Urothelium cell line (cell line): ENCODE measurements at regions not wholly inside any gene's neighbourhood (a gene's known extent, or its start where the extent isn't known, plus 50 kb on each side); places are given as distances from the start of the nearest gene placed in this dataset.
"Not testable (repeated sequence)": the region's sequence is repeated elsewhere in the genome, so short reads cannot be mapped to it uniquely, and the experiment has no call there.

Experiments used
- DNase-seq: peaks from one replicate; pipeline ENCODE4 v3.0.0; 2011; ENCODE audit warnings: low spot score, mixed read lengths
- FAIRE-seq: peaks from 2 replicates; lab custom pipeline; 2011; peaks lifted over from hg19 to GRCh38; lab: Jason Lieb, UNC

- DNase-seq = no peak
- no peak for FAIRE-seq
These were observed 86.6 kb upstream of the RANBP3L start for GRCh38 chr5:36388288-36388687.

DNA sequence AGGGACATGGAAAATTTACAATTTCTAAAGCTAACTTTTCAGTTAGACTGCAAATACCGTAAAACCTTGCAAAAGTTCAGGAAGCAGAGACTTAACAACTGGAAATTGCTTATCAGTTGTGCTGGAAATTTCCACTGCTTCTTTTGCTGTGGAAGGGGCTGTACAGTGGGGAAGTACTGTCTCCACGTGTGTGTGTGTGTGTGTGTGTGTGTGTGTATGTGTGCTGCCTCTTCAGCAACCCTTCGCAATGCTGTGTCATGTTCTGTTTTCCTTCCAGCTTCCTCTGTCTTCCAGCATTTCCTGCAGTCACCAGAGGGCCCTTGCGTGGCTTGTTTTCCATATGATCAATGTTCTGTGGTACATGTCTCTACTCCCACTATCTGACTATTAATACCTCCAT is 87.5 kb upstream of the RANBP3L start:
- DNase-seq (no peak), FAIRE-seq (no peak)

DNA sequence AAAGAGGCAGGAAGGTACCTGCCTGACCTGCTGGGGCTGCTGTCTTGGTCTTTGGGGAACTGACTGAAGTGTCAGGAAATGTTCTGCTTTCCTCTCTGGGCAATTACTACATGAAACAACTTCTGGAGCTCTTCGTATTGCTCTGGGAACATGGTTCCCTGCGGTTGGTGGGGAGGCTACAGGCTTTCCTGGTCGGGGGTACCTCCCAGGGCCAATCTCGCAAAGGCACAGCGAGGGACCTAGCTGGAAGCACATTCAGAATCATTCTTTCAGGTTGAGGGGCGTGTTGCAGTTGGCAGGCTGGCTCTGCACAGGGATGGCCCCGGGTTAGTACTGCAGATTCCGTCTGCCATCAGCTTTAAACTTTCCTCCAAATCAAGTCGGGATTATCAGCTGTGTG is 88.9 kb upstream of the RANBP3L start:
- FAIRE-seq (peak; percentile 37), DNase-seq (no peak)

DNA sequence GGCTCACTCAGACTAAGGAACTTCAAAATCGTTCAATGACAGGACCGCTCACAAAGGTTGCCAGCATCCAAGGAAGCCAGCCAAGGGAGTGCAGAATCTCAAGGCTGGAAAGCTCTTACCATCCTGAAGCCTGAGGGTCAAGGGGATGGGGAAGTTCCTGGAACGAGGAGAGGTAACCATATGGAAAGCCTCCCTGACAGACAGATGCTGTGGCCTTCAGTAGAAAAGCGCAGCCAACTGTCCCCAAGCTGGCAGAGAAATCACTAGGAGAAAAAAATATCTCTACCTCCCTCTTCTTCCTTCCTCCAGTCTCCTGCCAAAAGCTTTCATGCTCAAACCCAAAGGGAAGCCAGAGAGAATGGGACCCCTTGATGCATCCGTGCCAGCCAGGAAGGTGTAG is 90.5 kb upstream of the RANBP3L start:
- DNase-seq = no peak
- FAIRE-seq = no peak

- DNase-seq (peak; percentile 54), FAIRE-seq (no peak)
These were observed 91.1 kb upstream of the RANBP3L start for GRCh38 chr5:36392818-36393217.

- FAIRE-seq (no peak), DNase-seq (no peak)
These were observed 92.1 kb upstream of the RANBP3L start for GRCh38 chr5:36393656-36394428.

DNA sequence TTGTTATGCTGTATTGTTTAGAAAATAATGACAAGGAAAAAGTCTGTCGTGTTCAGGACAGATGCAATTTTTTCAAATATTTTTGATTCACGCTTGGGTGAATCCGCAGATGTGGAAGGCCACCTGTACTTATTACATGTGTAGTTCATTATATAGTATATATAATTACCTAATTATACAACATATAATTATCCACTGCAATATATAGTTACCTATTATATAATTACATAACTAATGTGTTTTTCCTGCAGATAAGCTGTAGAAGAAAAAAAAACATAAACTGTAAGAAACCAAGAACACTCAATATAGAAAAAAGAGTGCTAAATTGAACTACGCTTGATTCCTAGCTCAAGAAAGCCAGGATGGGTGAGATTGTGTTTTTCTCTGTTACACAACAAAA is 93.6 kb upstream of the RANBP3L start:
- no peak for FAIRE-seq
- DNase-seq = no peak

DNA sequence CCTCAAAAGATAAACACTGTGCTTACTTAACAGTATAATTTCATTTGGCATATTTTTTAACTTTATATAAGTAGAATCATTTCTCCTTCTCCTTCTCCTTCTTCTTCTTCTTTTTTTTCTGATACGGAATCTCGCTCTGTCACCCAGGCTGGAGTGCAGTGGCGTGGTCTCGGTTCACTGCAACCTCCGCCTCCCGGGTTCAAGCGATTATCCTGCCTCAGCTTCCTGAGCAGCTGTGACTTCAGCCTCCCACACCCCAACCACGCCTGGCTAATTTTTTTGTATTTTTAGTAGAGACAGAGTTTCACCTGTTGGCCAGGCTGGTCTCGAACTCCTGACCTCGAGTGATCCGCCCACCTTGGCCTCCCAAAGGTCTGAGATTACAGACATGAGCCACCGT is 94.2 kb upstream of the RANBP3L start:
- DNase-seq, FAIRE-seq: not testable (repeated sequence)

GRCh38 chr5:36396640-36397039 is 94.9 kb upstream of the RANBP3L start:
- no peak for DNase-seq

DNA sequence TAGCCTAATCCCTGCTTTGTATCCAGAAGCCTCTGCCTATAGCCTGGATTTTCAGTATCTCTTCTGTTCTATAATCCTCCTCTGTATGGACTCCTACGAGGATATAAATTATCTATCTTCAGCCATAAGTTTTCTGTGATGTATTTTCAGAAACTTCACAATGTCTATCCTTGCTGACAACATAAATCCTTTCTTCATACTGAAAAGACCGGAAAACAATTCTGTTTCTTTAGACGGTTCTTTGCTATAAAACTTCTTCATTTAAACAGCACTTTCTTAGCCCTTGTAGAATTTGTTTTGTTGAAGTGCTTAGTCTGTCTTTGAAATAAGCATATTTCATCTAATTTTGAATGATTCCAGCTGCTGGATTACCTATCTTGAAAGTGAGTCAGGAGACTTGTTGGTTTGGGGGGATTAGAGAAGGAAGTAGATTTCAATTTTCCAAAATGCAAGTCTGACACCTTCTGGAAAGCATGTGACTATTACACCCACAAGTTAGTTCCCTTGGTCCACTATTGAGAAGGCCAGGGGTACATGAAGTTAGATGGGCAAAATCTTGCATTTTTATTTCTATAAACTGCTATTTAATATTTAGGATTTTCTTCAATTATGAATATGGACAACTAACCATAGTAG is 96.3 kb upstream of the RANBP3L start:
- DNase-seq = no peak

More at GRCh38 chr5:36396640-36397039, 94.9 kb upstream of the RANBP3L start:
- no peak for FAIRE-seq

GRCh38 chr5:36402512-36402906 is 100.8 kb upstream of the RANBP3L start:
- DNase-seq = no peak
- no peak for FAIRE-seq

More for the DNA sequence above, 96.3 kb upstream of the RANBP3L start:
- no peak for FAIRE-seq

- DNase-seq = peak; percentile 77
- peak; percentile 5 for FAIRE-seq
These were observed 102.1 kb upstream of the RANBP3L start for GRCh38 chr5:36403632-36404311.

- FAIRE-seq (no peak), DNase-seq (no peak)
These were observed 104.3 kb upstream of the RANBP3L start for GRCh38 chr5:36406023-36406422.

GRCh38 chr5:36407396-36407795 is 105.7 kb upstream of the RANBP3L start:
- FAIRE-seq = no peak

GRCh38 chr5:36409711-36410110 is 108.0 kb upstream of the RANBP3L start:
- not testable (repeated sequence) for FAIRE-seq, DNase-seq

More at GRCh38 chr5:36407396-36407795, 105.7 kb upstream of the RANBP3L start:
- DNase-seq = no peak

DNA sequence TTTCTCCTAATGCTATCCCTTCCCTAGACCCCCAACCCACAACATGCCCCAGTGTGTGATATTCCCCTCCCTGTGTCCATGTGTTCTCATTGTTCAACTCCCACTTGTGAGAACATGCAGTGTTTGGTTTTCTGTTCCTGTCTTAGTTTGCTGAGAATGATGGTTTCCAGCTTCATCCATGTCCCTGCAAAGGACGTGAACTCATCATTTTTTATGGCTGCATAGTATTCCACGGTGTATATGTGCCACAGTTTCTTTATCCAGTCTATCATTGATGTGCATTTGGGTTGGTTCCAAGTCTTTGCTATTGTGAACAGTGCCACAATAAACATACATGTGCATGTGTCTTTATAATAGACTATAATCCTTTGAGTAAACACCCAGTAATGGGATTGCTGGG is 109.0 kb upstream of the RANBP3L start:
- FAIRE-seq, DNase-seq: not testable (repeated sequence)

DNA sequence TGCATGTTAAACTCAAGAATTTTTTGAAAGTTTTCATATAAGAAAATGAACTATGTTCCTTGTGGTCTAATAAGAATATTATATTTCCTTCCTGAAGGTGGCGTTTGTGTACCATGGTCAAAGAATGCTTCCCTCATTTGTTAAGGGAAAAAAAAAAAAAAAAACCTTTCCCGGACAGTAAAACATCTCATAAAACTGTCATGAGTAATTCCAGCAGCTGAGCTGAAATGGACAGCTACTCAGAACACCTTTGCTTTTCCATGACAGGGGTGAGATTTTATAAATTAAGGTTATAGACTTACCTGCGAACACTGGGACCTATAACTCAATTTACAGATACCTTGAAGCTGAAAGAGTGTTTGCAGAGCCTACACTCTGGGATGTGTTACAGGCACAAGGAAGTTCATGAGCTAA is 113.2 kb upstream of the RANBP3L start:
- DNase-seq (peak; percentile 74), FAIRE-seq (no peak)

DNA sequence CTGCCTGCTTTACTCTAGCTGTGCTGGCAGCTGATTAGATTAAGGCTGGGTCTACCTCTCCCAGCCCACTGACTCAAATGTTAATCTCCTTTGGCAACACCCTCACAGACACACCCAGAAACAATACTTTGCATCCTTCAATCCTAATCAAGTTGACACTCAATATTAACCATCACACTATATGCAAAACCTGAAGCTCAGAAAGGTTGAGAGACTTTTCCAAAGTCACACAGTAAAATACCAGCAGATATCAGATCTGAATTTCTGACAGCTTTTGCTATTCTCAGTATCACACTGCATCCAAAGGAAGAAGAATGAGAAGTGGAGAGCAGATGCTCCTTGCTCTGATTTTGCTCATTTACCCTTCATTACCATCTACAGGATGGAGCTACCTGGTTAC is 114.9 kb upstream of the RANBP3L start:
- DNase-seq (no peak), FAIRE-seq (no peak)

GRCh38 chr5:36417221-36417620 is 115.5 kb upstream of the RANBP3L start:
- no peak for FAIRE-seq
- DNase-seq = no peak

DNA sequence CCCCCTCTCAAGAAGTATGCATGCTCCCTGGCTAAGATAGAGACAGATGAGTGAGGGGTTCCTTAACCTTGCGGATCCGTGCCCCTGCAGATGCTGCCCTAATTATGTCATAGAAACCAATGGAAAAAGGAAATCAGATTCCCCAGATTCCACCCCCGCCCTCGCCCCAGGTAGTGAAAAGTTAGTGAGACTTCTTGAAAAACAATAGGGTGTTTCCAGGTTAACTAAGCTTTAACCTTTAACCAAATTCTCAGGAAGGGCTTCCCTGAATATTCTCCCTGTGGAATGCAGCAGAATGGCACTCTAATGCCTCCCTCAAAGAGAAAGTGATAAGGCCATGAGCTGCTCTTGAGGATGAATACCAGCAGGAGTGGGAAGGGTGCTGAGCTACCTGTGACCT is 116.0 kb upstream of the RANBP3L start:
- no peak for FAIRE-seq

DNA sequence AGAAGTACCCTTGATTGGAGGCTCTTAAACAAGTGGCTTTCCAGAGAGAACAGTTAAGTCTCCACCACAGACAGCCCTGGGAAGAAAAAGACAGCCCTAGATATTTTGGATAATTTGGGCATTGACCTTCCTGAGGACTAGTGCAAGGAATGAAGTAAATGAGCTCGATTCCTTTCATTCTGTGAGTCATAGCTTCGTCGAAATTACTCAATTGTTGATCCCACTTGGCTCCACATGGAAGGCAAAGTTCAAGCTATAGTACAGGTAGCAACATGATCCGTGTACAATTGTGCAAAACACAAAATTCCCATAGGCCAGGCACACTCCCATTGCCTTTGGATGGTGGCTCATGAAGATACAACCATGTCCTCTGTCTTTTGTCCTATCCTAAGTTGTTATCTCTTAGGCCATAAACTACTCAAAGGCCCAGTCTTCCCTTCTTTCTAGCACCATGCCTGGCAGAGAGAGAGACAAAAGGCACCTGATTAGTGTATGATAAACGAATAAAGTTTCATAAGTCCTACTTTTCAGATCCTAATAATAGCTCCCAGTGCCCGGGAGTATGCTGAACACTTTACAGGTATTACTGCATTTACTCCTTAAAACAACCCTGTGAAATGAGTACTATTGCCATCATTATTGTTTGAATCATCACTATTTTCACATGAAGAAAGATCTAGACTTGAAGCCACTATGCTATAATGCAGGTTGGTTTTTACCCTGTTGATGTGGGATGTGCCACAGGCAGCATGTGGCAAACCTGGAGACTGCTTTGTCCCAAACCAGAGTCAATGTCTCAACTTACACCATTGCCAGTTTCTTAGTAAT is 116.7 kb upstream of the RANBP3L start:
- FAIRE-seq (peak; percentile 85), DNase-seq (no peak)

More for the DNA sequence above, 116.0 kb upstream of the RANBP3L start:
- DNase-seq = no peak
